C4-2B (cell line): ENCODE measurements at regions not wholly inside any gene's neighbourhood (a gene's known extent, or its start where the extent isn't known, plus 50 kb on each side); places are given as distances from the start of the nearest gene placed in this dataset.
A peak's percentile ranks its signal among the peaks of the same experiment; 100 is the strongest.
"Not testable (repeated sequence)": the region's sequence is repeated elsewhere in the genome, so short reads cannot be mapped to it uniquely, and the experiment has no call there.

Experiments used
- H3K27ac ChIP-seq: fragments of 450-650 bp; 2 replicates; pipeline ENCODE4 v1.5.1; 2017
- ZFX ChIP-seq: fragments of 450-650 bp; IDR thresholded peaks from 2 replicates; pipeline ENCODE4 v1.6.1; 2017
- TF ChIP-seq, protein P1 (sequence below): fragments of 450-650 bp; conservative IDR thresholded peaks from 2 replicates; pipeline ENCODE4 v1.5.1; 2017; ENCODE audit warnings: mild to moderate bottlenecking

DNA sequence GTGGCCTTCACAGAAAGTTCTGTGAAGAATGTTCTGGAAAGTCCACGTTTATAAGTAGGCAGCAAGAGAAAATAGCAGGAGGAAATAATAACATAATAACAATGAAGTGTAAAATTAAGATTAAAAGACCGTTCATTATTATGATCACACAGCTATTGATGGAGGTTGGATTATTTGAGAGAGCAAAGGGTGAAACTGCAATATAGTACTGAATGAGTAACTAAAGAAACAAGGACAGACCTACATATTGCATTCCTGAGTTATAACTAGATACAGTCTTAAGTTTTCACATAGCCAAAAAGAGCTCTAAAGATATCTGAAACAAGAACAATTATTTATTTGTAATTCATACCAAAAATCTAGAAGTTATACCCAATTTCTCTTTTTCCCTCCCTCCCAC is 122.9 kb upstream of the TMEM164 start:
- no peak overlapping the region for H3K27ac ChIP-seq
- TF ChIP-seq, protein P1, sequence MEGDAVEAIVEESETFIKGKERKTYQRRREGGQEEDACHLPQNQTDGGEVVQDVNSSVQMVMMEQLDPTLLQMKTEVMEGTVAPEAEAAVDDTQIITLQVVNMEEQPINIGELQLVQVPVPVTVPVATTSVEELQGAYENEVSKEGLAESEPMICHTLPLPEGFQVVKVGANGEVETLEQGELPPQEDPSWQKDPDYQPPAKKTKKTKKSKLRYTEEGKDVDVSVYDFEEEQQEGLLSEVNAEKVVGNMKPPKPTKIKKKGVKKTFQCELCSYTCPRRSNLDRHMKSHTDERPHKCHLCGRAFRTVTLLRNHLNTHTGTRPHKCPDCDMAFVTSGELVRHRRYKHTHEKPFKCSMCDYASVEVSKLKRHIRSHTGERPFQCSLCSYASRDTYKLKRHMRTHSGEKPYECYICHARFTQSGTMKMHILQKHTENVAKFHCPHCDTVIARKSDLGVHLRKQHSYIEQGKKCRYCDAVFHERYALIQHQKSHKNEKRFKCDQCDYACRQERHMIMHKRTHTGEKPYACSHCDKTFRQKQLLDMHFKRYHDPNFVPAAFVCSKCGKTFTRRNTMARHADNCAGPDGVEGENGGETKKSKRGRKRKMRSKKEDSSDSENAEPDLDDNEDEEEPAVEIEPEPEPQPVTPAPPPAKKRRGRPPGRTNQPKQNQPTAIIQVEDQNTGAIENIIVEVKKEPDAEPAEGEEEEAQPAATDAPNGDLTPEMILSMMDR: no peak
- no peak for TF ChIP-seq ZFX

DNA sequence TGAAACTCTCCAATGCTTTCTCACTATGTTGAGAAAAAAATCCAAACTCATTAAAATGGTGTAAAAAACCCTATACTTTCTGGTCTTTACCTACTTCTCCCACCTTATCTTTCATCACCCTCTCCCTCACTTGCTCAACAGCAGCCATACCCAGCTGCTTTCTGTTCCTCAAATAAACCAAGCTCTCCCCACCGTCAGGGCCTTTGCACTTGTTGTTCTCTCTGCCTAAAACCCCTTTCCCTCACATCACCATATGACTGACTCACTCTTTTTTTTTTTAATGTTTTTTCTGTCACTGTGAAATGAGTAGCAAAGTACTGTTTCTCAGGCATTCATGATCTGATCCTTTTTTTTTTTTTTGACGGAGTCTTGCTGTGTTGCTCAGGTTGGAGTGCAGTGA is 122.3 kb upstream of the TMEM164 start:
- no peak overlapping the region for H3K27ac ChIP-seq
- TF ChIP-seq, protein P1: no peak
- no peak for TF ChIP-seq ZFX

DNA sequence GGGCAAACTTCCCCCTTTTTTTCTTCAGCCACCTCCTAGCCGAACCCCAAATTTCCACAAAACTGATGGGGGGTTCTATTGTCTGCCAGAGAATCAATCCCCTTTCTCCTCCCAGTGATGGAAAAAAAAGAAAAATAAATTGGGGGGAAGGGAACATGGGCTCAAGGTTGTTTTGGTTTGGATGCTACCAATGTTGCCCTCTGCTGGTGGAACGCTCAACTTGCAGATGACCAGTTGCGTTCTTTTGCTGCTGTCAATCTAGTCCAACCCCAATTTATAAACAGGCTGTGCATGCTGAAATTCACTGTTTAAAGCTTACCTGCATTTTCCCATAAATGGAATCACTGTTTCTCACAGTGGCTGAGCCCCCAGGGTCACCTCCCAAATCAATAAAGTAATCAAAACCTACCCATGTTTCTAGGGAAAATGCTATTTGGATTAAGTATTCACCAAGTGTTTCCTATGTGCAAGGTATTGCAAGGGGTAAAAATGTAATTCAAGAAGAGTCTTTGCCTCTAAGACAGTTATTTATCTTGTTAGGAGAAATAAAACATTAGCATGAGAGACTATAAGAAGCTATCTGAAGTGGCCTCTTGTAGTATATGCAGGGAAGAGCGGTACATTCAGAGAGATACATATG is 116.7 kb upstream of the TMEM164 start:
- TF ChIP-seq ZFX: no peak
- TF ChIP-seq, protein P1: peak; percentile 80
- H3K27ac ChIP-seq: no peak overlapping the region

DNA sequence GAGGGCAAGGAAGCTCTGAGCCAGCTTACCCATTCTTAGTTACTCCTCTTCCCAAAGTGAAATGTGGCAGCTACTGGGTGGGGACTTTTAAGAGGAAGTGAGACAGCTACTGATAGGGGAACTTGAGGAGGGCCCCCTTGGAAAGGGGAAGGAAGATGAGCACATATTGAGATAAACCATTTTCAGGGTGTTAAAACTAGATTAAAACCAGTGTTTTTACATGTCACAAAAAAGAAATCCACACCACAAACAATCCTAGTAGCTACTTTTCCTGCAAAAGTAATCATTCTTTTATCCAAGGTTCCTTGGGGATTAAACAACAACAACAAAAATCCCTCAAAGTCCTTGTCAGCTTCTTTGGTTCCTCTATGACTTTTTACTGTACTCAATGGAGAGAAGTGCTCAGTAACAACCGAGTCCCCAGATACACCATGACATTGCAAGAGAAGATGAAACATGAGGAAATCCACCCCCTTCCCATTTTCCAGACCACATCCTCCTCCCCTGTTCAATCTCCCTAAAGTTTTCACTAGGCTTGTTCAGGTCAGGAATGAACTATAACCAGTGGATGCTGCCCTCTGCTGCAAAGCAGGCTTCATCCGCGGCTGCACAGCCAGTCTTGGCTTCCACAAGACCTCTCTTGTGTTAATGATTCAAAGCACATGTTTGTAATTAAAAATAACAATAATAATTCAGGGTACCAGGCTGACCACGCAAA is 113.5 kb upstream of the TMEM164 start:
- H3K27ac ChIP-seq: no peak overlapping the region
- TF ChIP-seq, protein P1: no peak
- TF ChIP-seq ZFX: no peak

DNA sequence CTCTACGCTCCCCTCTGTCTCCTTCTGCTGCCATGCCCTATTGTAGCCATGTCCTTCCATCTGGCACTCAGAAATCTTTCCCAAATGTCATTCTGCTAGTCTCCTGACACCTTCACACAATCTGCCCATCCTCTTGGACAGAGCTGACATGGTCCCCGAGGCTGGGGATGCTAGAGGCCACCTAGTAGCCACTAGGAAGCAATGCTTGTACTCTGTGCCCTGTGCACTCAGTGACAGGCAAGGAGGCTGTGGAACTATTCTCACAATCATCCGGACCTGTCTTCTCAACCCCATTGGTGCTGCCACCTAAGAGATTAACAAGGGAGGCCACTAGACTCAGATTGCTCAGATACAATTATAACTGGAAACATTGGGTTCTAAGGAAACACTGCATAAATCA is 112.6 kb upstream of the TMEM164 start:
- H3K27ac ChIP-seq: no peak overlapping the region
- TF ChIP-seq ZFX: no peak

DNA sequence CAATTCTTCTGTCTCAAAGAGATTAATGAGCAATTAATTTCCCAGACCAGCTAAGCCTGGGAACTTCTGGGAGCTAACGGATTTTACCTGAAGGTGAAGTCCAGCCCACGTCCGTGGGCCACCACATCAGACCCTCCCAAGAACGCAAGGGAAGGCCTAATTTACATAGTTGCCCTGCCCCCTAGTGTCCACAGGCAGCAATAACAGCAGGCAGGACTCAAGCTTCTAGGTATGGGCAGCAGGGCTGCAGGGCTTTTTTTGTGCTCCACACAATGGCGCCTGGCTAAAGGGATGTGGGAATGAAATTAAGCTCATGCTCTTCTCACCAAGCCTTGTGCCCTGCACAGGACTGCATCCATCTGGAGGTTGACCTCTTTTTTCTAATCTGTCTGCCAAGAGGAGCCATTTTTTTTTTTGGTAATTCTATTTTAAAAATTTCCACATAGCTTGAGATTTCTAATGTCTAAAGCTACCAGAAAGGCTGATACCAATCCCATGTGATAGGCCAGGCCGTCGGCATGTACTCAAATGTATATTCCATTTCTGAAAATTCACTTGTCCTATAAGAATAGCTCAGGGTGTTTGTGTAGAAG is 111.9 kb upstream of the TMEM164 start:
- no peak for TF ChIP-seq ZFX
- TF ChIP-seq, protein P1: peak; percentile 81
- no peak overlapping the region for H3K27ac ChIP-seq

DNA sequence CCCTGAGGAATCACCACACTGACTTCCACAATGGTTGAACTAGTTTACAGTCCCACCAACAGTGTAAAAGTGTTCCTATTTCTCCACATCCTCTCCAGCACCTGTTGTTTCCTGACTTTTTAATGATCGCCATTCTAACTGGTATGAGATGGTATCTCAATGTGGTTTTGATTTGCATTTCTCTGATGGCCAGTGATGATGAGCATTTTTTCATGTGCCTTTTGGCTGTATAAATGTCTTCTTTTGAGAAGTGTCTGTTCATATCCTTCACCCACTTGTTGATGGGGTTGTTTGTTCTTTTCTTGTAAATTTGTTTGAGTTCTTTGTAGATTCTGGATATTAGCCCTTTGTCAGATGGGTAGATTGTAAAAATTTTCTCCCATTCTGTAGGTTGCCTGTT is 106.9 kb upstream of the TMEM164 start:
- not testable (repeated sequence) for H3K27ac ChIP-seq

DNA sequence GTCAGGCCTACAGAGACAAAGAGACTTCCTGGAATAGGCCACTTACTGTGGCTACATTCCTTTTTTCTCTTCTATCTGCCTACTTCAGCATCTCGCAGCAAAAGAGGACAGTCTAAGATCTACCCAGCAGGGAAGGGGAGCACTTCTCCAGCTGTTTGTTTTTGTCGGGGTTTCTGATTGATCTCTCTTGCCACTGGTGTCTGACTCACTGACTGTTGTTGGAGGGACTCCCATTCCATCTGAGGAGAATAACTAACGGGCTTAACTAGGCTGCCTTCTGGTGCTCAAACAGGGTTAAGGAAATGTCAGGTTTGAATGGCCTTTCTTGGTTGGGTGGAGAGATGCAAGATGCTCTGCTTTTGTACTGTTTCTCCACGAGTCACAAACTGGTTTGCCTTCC is 100.2 kb upstream of the TMEM164 start:
- TF ChIP-seq, protein P1: no peak
- no peak for TF ChIP-seq ZFX

More for the DNA sequence above, 100.2 kb upstream of the TMEM164 start:
- no peak overlapping the region for H3K27ac ChIP-seq
